Fibroblast of peridontal ligament (primary cell): ENCODE measurements at regions not wholly inside any gene's neighbourhood (a gene's known extent, or its start where the extent isn't known, plus 50 kb on each side); places are given as distances from the start of the nearest gene placed in this dataset.
A peak's percentile ranks its signal among the peaks of the same experiment; 100 is the strongest.

Experiments used
- DNase-seq: peaks from one replicate; pipeline ENCODE4 v3.0.0-alpha.2; 2010; ENCODE audit errors: extremely low read depth

DNA sequence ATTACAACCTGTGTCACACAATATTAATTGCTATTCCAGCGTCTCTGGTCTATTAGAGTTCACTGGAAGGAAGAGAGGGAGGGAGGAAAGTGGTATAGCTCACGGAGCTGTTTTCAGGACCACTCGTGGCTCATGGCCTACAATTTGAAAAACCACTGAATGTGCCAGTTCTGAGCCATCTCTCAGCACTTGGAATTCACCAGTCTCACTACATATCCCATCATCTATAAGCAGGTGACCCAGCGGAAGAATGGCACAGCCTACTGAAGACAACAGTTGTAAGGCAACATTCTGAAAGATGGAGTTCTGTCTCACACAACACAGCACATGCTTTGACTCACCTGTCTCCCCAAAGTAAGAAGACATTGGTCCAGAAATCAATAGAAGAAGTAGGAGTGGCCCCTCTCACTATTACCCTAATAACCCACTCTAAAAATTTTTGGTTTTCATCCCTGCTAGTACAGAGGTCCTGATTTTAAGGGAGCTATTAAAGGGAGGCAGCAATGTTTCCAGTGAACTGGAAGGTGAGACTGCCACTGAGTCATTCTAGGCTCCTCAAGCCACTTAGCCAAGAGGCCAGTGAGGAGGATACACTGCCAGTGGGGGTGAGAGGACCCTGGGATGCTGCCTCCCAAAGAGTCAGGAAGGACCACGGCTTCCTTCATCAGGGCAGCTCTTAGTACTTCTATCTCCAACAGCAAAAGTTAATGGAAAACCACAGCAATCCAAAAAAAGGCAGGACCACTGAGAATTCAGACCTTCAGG lies 50.0 kb upstream of the DOCK9 start:
- no peak for DNase-seq

DNA sequence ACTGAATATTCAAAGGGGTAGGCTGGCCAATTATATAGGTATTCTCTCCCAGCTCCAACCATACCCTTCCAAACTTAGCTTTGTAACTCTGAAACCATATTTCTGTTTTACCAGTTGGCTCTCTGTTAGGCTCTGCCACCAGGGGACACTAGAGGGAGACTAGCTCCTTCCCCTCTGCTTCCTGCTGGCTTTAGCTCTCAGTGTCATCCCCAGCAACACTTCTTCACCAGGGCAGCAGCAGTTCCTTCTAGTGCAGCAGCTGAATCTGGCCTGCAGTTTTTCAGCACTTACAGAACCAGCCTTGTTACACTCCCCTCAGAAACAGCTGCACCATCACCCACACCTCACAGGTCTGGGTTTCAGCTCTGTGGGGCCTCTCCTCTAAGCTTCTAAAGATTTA lies 51.0 kb upstream of the DOCK9 start:
- DNase-seq: no peak

DNA sequence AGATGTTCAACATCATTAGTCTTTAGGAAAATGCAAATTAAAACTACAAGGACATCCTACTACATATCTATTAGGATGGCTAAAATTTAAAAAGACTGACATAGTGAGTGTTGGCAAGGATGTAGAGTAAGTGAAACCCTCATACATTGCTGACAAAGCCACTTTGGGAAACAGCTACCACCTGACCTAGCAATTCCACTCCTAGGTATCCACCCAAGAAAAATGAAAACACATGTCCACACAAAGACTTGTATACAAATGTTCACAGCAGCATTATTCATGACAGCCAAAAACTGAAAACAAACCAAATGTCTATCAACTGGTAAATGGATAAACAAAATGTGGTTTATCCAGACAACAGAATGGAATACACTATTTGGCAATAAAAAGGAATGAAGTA lies 51.7 kb upstream of the DOCK9 start:
- no peak for DNase-seq

DNA sequence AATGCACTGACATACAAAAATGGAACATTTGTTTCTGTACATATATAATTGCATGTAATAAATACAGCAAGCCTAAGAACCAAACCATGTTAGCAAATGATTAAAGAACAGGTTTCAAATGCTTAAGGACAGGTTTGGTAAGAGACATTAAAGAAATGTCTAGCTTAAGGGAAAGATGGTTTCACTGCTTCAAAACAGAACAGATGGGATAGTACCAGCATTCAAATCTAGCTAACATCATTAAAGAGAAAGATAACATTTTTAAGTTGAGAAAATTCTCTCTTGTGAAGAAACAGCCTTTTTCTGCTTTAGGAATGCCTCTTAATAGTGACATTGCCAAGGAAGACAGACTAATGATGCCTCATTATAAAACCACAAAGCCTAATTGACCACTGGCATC lies 52.5 kb upstream of the DOCK9 start:
- no peak for DNase-seq

DNA sequence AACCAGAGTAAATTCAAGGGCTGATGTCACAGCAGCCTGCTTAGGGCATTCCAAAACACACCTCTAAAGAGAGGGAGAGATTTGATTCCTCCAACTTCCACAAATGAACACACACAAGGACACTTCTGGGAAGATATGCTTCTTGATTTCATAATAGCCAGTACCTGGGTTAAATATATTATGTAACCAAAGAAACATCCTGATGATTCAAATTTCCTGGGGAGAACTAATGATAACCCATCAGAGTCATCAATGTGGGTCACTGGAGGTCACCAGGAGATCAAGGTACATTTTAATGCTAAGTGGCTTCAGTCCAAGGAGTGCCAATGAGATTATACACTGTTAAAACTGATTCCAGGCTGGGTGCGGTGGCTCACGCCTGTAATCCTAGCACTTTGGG lies 54.0 kb upstream of the DOCK9 start:
- no peak for DNase-seq

DNA sequence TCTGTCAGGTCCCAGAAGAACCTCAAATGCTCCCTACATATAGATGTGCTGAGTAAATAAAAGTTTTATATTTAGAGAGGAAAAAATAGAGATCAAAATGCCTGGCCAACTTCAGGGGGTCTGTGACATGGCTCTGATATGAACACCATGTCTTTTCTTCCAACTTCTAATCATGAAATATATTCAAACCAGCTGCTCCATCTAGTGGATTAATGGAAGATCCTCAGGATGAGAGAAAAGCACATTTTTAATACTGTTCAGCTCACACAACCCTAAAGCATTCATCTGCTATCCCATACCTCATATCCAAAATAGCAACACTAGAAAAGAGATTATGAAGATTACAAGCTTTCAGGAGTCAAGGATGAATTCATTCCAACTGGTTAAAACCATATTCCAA lies 56.0 kb upstream of the DOCK9 start:
- peak; percentile 57 for DNase-seq

DNA sequence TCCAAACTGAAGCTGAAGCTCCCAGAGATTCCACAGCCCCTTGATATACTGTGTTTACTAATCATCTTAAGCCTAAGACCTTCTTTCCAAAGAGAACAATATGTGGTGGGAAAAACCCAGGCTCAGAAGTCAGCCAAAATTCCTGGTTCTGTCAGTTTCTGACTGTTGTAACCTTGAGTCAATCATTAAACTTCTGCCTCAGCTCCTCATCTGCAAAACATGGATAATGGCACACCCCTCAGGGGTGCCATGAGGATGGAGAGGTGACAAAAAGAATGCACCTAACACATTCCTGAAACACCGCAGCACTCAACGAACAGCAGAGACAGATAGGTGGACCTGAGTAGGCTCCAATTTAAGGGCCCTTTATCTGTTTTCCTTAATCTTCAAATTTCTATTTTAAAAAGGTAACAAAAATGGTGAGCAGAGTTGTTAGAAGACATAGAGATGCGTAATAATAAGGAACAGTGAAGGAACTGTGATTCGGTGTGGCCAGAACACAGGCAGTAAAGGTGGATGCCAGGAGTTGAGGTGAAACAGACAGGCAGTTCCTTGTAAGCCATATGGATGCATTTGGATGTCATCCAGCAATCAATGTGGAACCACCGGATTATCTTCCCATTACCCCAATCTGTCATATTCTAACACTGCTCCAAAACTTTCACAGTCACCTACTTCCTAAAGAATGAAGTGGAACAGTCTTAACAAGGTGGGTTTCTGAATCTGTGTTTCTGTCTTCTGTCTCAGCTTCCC lies 56.6 kb upstream of the DOCK9 start:
- DNase-seq: no peak

DNA sequence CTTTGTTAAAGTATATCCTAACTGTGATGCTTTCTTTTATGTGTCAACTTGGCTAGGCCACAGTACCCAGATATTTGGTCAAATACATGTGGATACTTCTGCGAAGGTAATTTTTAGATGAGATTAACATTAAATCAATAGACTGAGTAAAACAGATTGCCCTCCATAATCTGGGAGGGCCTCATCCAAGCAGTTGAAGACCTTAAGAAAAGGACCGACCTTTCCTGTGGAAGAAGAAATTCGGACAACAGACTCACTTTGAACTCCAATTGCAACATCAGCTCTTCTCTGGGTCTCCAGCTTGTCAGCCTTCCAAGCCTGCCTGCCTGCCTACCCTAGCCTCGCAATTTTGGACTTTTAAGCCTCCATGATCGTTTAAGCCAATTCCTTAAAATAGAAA lies 57.9 kb upstream of the DOCK9 start:
- DNase-seq: no peak

DNA sequence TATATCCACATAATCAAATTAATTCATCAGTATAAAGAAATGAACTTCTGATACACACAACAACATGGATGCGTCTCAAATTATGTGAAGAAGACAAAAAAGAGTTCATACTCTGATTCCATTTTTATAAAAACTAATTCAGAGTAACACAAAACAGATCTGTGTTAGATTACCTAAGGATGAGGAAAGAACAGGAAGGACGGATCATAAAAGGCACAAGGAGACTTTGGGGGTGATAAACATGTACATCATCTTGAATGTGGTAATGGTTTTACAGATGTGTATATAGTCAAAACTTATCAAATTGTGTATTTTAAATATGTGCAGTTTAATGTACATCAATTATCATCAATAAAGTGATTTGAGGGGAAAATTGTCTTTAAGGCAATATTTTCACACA lies 59.9 kb upstream of the DOCK9 start:
- DNase-seq: no peak

DNA sequence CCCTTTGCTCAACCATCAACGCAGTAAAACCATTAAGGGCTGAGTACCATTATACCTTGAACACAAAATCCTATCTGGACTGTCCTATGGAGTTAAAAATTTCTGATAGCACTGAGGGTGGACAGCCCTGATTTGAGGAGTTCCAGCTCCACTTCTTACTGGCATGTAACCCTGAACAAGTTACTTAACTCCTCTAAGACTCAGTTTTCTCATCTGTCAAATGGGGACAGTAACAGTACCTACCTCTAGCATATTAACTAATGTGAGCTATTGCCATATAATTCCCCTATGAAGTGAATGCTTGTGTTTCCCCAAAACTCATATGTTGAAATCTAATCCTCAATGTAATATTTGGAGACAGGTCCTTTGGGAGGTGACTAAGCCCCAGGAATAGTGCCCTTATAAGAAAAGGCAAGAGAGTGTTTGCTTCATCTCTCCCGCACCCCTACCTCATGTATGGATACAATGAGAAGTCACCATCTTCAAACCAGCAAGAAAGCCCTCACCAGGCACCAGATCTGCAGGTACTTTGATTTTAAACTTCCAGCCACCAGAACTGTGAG lies 61.9 kb upstream of the DOCK9 start:
- peak; percentile 31 for DNase-seq

DNA sequence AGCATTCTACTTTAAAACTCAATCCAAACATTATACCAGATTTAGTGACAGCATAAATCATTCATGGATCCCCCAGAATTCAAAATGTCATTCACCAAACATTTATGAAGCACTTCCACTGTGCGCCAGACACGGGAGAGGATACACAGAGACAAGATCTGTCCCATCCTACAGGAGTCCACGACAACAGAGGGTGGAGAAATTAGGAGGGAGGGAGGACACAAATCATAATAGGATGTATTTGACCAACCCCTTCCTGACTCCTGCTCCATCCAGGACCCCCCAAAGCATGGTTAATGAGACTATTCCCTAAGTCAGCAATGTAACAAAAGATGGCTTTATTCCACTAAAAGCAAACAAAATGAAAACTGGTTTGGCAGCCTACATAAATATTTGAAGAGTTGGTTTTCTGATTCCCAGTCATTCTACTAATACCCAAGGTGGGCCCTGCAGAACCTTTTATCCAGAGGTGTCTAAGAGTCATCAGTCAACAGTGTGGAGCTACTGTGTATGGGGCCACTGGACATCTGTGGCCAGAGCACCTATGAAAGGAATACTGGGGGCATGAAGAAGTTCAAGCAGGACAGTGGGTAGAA lies 62.8 kb upstream of the DOCK9 start:
- no peak for DNase-seq

DNA sequence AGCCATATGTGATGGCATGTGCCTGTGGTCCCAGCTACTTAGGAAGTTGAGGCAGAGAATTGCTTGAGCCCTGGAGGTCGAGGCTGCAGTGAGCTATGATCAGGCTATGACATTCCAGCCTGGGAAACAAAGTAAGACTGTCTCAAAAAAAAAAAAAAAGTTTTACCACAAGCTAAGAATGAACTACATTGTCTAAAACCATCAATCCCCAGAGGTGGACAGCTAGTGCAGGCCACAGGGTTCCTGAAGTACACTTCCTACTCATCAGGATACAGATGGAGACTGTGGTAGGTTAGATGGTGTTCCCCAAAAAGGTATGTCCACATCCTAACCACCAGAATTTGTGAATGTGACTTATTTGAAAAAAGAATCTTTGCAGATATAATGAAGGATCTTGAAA lies 63.5 kb upstream of the DOCK9 start:
- DNase-seq: no peak

DNA sequence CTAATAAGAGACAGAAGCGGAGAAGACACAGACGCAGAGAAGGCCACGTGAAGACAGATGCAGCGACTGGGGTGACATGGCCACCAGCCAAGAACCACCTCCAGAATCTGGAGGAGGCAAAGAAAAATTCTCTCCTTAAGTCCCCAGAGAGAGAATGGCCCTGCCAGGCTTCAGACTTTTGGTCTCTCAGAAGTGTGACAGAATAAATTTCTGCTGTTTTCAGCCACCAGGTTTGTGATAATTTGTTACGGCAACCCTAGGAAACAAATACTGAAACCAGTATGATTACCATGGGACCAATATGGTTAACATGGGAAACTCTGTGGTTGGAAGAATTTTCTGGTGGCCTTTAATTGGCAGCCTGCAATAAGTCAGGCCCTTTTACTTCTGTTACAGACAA lies 63.9 kb upstream of the DOCK9 start:
- DNase-seq: no peak

DNA sequence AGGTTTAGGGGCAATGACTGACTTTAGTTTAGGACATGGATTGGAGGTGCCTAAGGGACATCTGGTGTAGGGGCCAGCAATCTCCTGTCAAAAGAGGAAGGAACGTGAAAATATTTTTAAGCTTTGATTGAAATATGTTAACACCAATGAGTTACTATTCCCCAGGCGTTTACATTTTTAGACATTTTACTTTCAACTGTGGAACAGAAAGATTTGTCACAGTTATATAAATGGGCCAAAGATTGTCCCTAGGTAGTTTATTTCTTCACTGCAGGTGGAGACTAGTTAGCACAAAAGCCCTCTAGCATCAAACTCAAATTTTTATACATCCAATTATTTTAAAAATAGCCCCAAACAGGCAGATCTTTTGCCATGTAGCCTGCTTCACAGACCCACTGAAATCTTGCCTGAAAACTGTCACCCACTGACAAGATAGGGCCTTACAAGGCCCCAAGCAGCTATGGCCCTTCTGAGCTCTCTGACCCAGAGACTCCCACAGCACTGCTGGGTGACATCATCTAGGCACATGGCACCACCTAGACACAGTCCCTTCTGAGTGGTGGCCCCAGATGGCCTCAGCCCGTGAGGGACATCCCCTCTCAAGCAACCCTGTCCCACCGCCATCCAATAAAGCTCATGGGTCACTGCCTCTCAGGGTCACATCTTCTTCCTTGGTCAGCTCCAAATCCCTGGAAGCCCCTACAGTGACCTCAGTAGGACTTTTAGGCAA lies 64.8 kb upstream of the DOCK9 start:
- no peak for DNase-seq

DNA sequence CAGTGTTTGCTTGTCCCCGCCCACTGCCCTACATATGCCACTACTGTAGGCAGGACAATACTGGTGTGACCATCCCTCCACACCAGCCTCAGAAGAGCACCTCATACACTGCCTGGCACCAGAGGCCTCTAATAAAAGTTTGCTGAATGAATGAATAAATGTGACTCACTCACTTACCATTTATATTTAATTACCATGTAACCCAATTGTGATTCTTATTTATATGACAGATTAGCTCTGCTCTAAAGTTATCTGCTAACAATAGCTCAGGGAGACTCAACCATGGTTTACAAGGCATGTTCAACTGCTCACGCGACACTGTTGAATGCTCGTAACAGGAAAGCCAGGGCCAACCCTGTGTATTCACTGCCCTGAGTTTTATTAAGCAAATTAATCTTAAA lies 66.0 kb upstream of the DOCK9 start:
- DNase-seq: no peak

DNA sequence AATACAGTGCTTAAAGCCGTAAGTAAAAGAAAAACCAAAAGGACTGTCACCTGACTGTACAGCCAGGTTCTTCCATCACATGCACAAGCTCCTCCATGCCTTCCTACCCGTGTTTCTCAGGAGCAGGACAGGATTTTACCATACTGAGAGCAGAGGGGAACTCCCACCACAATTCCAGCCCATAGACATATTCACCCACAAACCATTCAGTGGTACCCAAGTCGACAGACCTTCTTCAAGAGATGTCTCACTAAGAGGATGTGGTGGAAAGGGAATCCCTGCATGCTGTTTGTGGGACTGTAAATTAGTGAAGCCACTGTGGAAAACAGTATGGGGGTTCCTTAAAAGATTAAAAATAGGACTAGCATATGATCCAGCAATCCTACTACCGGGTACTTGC lies 66.9 kb upstream of the DOCK9 start:
- DNase-seq: no peak

DNA sequence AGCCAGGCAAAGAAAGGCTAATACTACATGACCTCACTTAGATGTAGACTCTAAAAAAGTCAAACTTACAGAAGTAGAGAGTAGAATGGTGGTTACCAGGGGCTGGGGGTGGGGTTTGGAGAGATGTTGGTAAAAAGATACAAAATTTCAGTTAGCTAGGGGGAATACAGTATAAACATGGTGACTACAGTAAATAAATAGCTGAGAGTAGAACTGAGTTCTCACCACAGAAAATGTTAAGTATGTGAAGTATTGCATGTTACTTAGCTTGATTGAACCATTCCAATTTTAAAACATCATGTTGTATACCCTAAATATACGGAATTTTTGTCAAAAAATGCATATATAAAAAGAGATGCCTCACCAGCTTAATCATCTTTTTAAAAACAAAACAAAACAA lies 67.5 kb upstream of the DOCK9 start:
- DNase-seq: peak; percentile 83

DNA sequence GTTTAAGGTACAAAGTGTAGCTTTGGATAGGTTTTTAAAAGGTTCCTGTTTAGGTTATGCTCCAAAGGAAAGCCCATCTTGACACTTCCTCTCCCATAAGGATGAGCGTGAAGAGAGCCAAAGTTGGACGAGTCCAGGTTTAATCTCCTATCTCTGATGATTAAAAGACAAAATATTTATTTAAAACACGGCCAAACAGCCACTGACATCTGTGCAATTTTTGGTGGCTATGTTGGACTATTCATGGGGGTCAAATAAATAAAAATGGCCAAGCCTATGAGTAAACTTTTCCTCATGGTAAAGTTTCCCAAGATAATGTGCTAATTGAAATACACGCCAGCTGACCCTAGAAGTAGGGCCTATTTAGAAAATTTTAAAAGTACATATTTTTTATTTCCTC lies 69.0 kb upstream of the DOCK9 start:
- no peak for DNase-seq

DNA sequence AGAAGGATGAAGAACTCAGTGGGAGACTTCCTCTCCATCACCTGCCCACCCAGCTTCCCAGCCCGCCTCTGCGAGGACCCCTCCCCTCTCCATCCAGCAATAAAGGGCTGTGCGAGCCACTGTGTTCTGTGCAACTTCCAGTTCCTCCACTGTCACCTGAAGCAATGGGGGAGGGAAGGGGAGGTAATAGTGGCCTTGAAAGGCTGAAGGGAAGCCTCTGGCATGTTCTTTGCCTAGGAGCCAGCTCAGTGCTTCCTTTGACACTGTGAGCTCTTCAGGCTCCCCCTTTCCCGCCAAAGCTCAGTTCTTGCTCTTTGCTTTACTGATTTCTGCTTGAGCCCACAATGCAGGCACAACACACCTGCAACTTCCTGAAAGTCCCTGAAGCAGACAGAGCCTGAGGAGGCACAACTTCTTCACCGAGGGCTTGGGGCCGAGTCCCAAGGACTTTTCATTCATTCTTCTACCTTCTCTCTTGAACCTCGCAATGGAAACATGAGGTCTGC lies 73.2 kb upstream of the DOCK9 start:
- no peak for DNase-seq

DNA sequence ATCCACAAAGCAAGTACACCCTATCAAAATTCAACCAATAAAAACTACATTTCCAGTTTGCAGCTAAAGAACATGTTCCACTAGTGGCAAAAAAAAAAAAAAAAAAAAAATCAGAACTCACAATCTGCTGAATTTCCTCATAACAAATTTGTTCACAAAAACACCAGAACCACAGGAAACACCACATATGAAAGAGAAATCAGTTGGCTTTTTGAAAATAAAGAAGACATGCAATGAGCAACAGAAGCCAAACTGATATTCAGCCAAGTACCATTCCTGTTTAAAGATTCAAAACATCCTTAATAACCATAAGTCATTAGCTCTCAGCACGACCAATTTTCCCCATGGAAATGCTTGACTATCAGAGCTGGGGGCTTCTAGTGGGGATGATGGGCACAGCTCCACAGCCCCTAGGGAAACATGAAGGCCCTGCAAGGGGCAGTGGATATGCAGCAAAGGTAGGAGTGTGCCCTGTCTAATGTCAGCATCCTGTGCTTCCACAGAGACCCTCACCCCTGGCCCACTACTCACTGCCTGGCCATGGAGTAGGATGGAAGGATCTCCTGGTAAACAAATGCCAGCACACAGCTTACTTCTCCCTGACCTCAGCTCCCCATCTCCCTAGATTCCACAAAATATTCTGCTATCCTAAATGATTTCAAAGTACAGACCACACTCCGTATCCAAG lies 74.0 kb upstream of the DOCK9 start:
- DNase-seq: no peak

DNA sequence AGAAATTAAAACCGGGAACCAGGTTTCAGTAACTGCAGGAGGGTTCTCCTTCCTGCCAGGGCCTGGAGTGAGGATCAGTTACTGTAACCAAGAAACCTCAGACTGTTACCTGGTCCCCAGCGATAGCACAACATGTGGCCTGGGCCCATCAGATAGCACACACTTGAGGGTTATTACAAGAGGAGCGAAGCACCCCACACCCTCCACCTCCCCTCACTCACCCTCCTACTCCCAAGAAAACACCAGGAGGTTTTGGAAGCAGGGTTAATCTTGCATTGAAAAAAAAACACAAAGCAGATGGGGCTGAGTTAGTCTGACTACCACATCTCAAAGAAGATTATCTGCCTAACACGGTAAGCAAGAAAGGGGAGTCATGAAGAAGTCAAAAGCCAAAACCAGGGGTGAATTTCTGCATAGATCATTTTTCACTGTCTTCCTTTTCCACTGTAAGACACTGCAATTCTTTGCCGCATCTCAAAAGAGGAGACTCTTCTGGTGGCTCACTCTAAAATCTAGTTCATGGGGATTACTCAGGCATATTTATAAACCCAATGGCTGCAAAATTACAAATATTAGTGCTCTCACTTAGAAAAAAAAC lies 75.9 kb upstream of the DOCK9 start:
- DNase-seq: no peak
